OCI-LY7 (cell line): ENCODE measurements at regions not wholly inside any gene's neighbourhood (a gene's known extent, or its start where the extent isn't known, plus 50 kb on each side); places are given as distances from the start of the nearest gene placed in this dataset.

Experiments used
- BruUV-seq: library from RNA; stranded (reverse); fragments of 400-500 nt; replicated peaks from 2 replicates; lab custom pipeline; 2021; lab: Mats Ljungman, UMichigan
- CTCF ChIA-PET: fragments of 300-600 bp; sonication (Branson Sonifier 250); formaldehyde crosslinking; loops from one replicate; lab custom pipeline; 2022; ENCODE audit warnings: antibody characterized with exemption; ENCODE audit not compliant: unreplicated experiment; lab: Charles Lee
- POLR2A ChIA-PET: fragments of 300-600 bp; sonication (Branson Sonifier 250); formaldehyde crosslinking; loops from one replicate; lab custom pipeline; 2022; ENCODE audit warnings: antibody characterized with exemption; lab: Charles Lee
- DNase-seq: peaks from one replicate; pipeline ENCODE4 v3.0.0-alpha.2; 2015; ENCODE audit warnings: low spot score
- H2AFZ ChIP-seq: fragments of 200-600 bp; sonication (generic), shearing (Covaris generic); 2 replicates; pipeline ENCODE4 v1.6.1; 2014; ENCODE audit warnings: mild to moderate bottlenecking, antibody characterized with exemption, low read length, moderate library complexity
- H3K27ac ChIP-seq: fragments of 200-600 bp; sonication (generic); 2 replicates; pipeline ENCODE4 v1.5.1; 2014; ENCODE audit warnings: mixed run types, low read depth, mild to moderate bottlenecking, moderate library complexity, low read length, inconsistent platforms; ENCODE audit not compliant: poor library complexity, severe bottlenecking
- H3K36me3 ChIP-seq: fragments of 200-600 bp; sonication (generic); 2 replicates; pipeline ENCODE4 v1.6.1; 2014; ENCODE audit warnings: mild to moderate bottlenecking, antibody characterized with exemption, low read length, moderate library complexity, mixed read lengths; ENCODE audit not compliant: insufficient read depth
- H3K4me1 ChIP-seq: fragments of 200-600 bp; sonication (generic); 2 replicates; pipeline ENCODE4 v1.5.1; 2014; ENCODE audit warnings: mild to moderate bottlenecking, low read length; ENCODE audit not compliant: insufficient read depth, poor library complexity, severe bottlenecking
- H3K4me2 ChIP-seq: fragments of 200-600 bp; sonication (generic); 2 replicates; pipeline ENCODE4 v1.6.1; 2014; ENCODE audit warnings: mild to moderate bottlenecking, low read length
- H3K4me3 ChIP-seq: fragments of 200-600 bp; sonication (generic); 2 replicates; pipeline ENCODE4 v1.5.1; 2014; ENCODE audit warnings: mild to moderate bottlenecking, low read depth, low read length; ENCODE audit not compliant: poor library complexity, severe bottlenecking
- H3K79me2 ChIP-seq: fragments of 200-600 bp; sonication (generic); 2 replicates; pipeline ENCODE4 v1.6.1; 2016; ENCODE audit warnings: low read depth, mild to moderate bottlenecking, low read length, moderate library complexity, mixed read lengths; ENCODE audit not compliant: insufficient read depth
- H3K9me2 ChIP-seq: fragments of 200-600 bp; sonication (generic); 2 replicates; pipeline ENCODE4 v1.6.1; 2016; ENCODE audit warnings: mild to moderate bottlenecking, low read length, mixed read lengths; ENCODE audit not compliant: insufficient read depth
- H3K9me3 ChIP-seq: fragments of 200-600 bp; sonication (generic); 2 replicates; pipeline ENCODE4 v1.6.1; 2014; ENCODE audit warnings: mild to moderate bottlenecking, mixed run types, low read length, mixed read lengths
- H4K20me1 ChIP-seq: fragments of 200-600 bp; sonication (generic); 2 replicates; pipeline ENCODE4 v1.6.1; 2014; ENCODE audit warnings: mild to moderate bottlenecking, antibody characterized with exemption, low read length, moderate library complexity, mixed read lengths; ENCODE audit not compliant: insufficient read depth
- CTCF ChIP-seq: fragments of 200-600 bp; sonication (generic); conservative IDR thresholded peaks from 2 replicates; pipeline ENCODE4 v1.5.1; 2014; ENCODE audit warnings: mild to moderate bottlenecking, antibody characterized with exemption, low read length, moderate library complexity, mixed read lengths
- EZH2phosphoT487 ChIP-seq: fragments of 200-600 bp; sonication (generic); IDR thresholded peaks from 2 replicates; pipeline ENCODE4 v1.6.1; 2018; ENCODE audit warnings: low read depth, borderline replicate concordance, mild to moderate bottlenecking, mixed run types, antibody characterized with exemption, low read length, moderate library complexity, mixed read lengths
- intact Hi-C: fragments of 100-400 bp; cut with micrococcal nuclease; formaldehyde crosslinking; loops from one replicate; pipeline ENCODE4 v1.10.0; 2022; ENCODE audit not compliant: unreplicated experiment

- H3K9me2 ChIP-seq = no peaks in the 10 kb centered on the region
- CTCF ChIA-PET = no interaction called here
- TF ChIP-seq EZH2phosphoT487 = no peak
- no peak for TF ChIP-seq CTCF
- intact Hi-C loops = no loop called here
- H3K79me2 ChIP-seq = no peaks in the 10 kb centered on the region
- DNase-seq = no peak
- no peaks in the 10 kb centered on the region for H3K36me3 ChIP-seq
- POLR2A ChIA-PET = no interaction called here
- no peaks in the 10 kb centered on the region for H3K9me3 ChIP-seq
- no peaks in the 10 kb centered on the region for H3K4me1 ChIP-seq
- no peaks in the 10 kb centered on the region for H4K20me1 ChIP-seq
- BruUV-seq = no TSS peak
- no peak overlapping the region for H3K4me3 ChIP-seq
- H3K27ac ChIP-seq = no peak overlapping the region
- H3K4me2 ChIP-seq = no peak overlapping the region
- no peak overlapping the region for H2AFZ ChIP-seq
Observed at GRCh38 chr12:131637986-131638385, 72.9 kb upstream of the SFSWAP start.

GRCh38 chr12:131639270-131639940 is 71.5 kb upstream of the SFSWAP start:
- Histone ChIP-seq H3K27ac (no peak overlapping the region), H3K4me3 (no peak overlapping the region), H3K36me3 (no peaks in the 10 kb centered on the region), H3K79me2 (no peaks in the 10 kb centered on the region), H2AFZ (no peak overlapping the region), H3K9me2 (no peaks in the 10 kb centered on the region), H3K4me2 (no peak overlapping the region), H4K20me1 (no peaks in the 10 kb centered on the region), H3K4me1 (no peaks in the 10 kb centered on the region), H3K9me3 (no peaks in the 10 kb centered on the region)
- TF ChIP-seq EZH2phosphoT487 = no peak
- no peak for TF ChIP-seq CTCF
- DNase-seq = no peak
- ChIA-PET CTCF (no interaction called here), POLR2A (no interaction called here)
- intact Hi-C loops = no loop called here
- no TSS peak for BruUV-seq

GRCh38 chr12:131640525-131640924 is 70.4 kb upstream of the SFSWAP start:
- POLR2A ChIA-PET = no interaction called here
- Histone ChIP-seq H3K9me3 (no peaks in the 10 kb centered on the region), H3K36me3 (no peaks in the 10 kb centered on the region), H3K27ac (no peak overlapping the region), H2AFZ (no peak overlapping the region), H3K4me2 (no peak overlapping the region), H3K9me2 (no peaks in the 10 kb centered on the region), H3K79me2 (no peaks in the 10 kb centered on the region), H4K20me1 (no peaks in the 10 kb centered on the region), H3K4me1 (no peaks in the 10 kb centered on the region), H3K4me3 (no peak overlapping the region)
- TF ChIP-seq CTCF (no peak), EZH2phosphoT487 (no peak)
- DNase-seq = no peak
- intact Hi-C loops = no loop called here
- no TSS peak for BruUV-seq
- CTCF ChIA-PET = no interaction called here
